Right atrium auricular region (tissue), 2 donors: ENCODE measurements at regions not wholly inside any gene's neighbourhood (a gene's known extent, or its start where the extent isn't known, plus 50 kb on each side); places are given as distances from the start of the nearest gene placed in this dataset.

Experiments used
- DNase-seq: peaks from one replicate; pipeline ENCODE4 v3.0.0-alpha.2; 2019; ENCODE audit warnings: low spot score
- H3K27ac ChIP-seq, 2 donors: fragments of 200-600 bp; sonication (generic); 1 replicate in 1 of 2; 2 replicates in 1 of 2; pipeline ENCODE4 v1.5.1; 2016 to 2019
- H3K27me3 ChIP-seq, 2 donors: fragments of 200-600 bp; sonication (generic); one replicate each; pipeline versions ENCODE4 v1.5.1 to v1.6.0; 2017 to 2019
- H3K36me3 ChIP-seq: fragments of 200-600 bp; sonication (generic); one replicate; pipeline ENCODE4 v1.5.1; 2016
- H3K4me1 ChIP-seq, 2 donors: fragments of 200-600 bp; sonication (generic); one replicate each; pipeline versions ENCODE4 v1.5.1 to v1.6.0; 2017 to 2019
- H3K4me3 ChIP-seq, 2 donors: fragments of 200-600 bp; sonication (generic); 1 replicate in 1 of 2; 2 replicates in 1 of 2; pipeline ENCODE4 v1.5.1; 2017 to 2019; ENCODE audit warnings: mild to moderate bottlenecking in 1 of 2, moderate library complexity in 1 of 2
- H3K9me3 ChIP-seq, 2 donors: fragments of 200-600 bp; sonication (generic); one replicate each; pipeline ENCODE4 v1.5.1; 2019
- CTCF ChIP-seq, 2 donors: fragments of 200-600 bp; sonication (generic); IDR thresholded peaks; one replicate each; pipeline ENCODE4 v1.5.1; 2019; ENCODE audit warnings: antibody characterized with exemption in 2 of 2

- no peaks in the 10 kb centered on the region for H3K4me1 ChIP-seq
- no peak overlapping the region for H3K4me3 ChIP-seq
- H3K27ac ChIP-seq, result no peak overlapping the region
- no peak for DNase-seq
- no peaks in the 10 kb centered on the region for H3K27me3 ChIP-seq
- no peaks in the 10 kb centered on the region for H3K36me3 ChIP-seq
- peaks cover 0 to 22% of the 10 kb centered on the region in 2 donors for H3K9me3 ChIP-seq
- TF ChIP-seq CTCF (IDR thresholded peaks at IDR 0.05), result no peak
Observed at GRCh38 chr3:176510097-176510496, 687.2 kb downstream of the TBL1XR1 start.

- Histone ChIP-seq H3K4me1 (no peaks in the 10 kb centered on the region), H3K27ac (no peak overlapping the region), H3K27me3 (no peaks in the 10 kb centered on the region), H3K36me3 (no peaks in the 10 kb centered on the region), H3K4me3 (no peak overlapping the region), H3K9me3 (no peaks in the 10 kb centered on the region)
- no peak for DNase-seq
- no peak for TF ChIP-seq CTCF (IDR thresholded peaks at IDR 0.05)
Observed at GRCh38 chr3:176505878-176506621, 691.2 kb downstream of the TBL1XR1 start.

GRCh38 chr3:176491084-176491483 is 706.2 kb downstream of the TBL1XR1 start:
- H3K27me3 ChIP-seq, result no peaks in the 10 kb centered on the region
- no peaks in the 10 kb centered on the region for H3K4me1 ChIP-seq
- no peaks in the 10 kb centered on the region for H3K9me3 ChIP-seq
- no peak for TF ChIP-seq CTCF (IDR thresholded peaks at IDR 0.05)
- DNase-seq, result no peak
- no peak overlapping the region for H3K4me3 ChIP-seq
- no peak overlapping the region for H3K27ac ChIP-seq
- H3K36me3 ChIP-seq, result no peaks in the 10 kb centered on the region

GRCh38 chr3:176490357-176490756 is 706.9 kb downstream of the TBL1XR1 start:
- no peak for TF ChIP-seq CTCF (IDR thresholded peaks at IDR 0.05)
- Histone ChIP-seq H3K36me3 (no peaks in the 10 kb centered on the region), H3K9me3 (no peaks in the 10 kb centered on the region), H3K27ac (no peak overlapping the region), H3K27me3 (no peaks in the 10 kb centered on the region), H3K4me3 (no peak overlapping the region), H3K4me1 (no peaks in the 10 kb centered on the region)
- DNase-seq, result no peak

GRCh38 chr3:176479248-176479647 is 718.0 kb downstream of the TBL1XR1 start:
- H3K27me3 ChIP-seq, result no peaks in the 10 kb centered on the region
- H3K36me3 ChIP-seq, result no peaks in the 10 kb centered on the region
- no peak for TF ChIP-seq CTCF (IDR thresholded peaks at IDR 0.05)

GRCh38 chr3:176469694-176470205 is 727.5 kb downstream of the TBL1XR1 start:
- no peak for DNase-seq
- Histone ChIP-seq H3K4me3 (no peak overlapping the region), H3K4me1 (no peaks in the 10 kb centered on the region), H3K36me3 (no peaks in the 10 kb centered on the region), H3K9me3 (peaks cover 0 to 7% of the 10 kb centered on the region in 2 donors), H3K27ac (no peak overlapping the region), H3K27me3 (no peaks in the 10 kb centered on the region)
- no peak for TF ChIP-seq CTCF (IDR thresholded peaks at IDR 0.05)

More at GRCh38 chr3:176479248-176479647, 718.0 kb downstream of the TBL1XR1 start:
- no peak overlapping the region for H3K4me3 ChIP-seq
- peaks cover 0 to 7% of the 10 kb centered on the region in 2 donors for H3K9me3 ChIP-seq
- no peak for DNase-seq
- H3K27ac ChIP-seq, result no peak overlapping the region
- H3K4me1 ChIP-seq, result no peaks in the 10 kb centered on the region
